ENCODE measurements at regions not wholly inside any gene's neighbourhood (a gene's known extent, or its start where the extent isn't known, plus 50 kb on each side); places are given as distances from the start of the nearest gene placed in this dataset.

- no peak overlapping the region for H3K4me3 ChIP-seq (ENCODE audit: control insufficient read depth, low read depth, low read length)
- DNase-seq (ENCODE audit: low read depth) = no peak
- no peak for TF ChIP-seq CTCF (IDR thresholded peaks at IDR 0.05; ENCODE audit: control insufficient read depth, insufficient read depth, low read depth, low read length, missing control alignments)
These were observed 154.7 kb downstream of the DACT1 start for GRCh38 chr14:58792416-58792815.

GRCh38 chr14:58793131-58793740 is 155.5 kb downstream of the DACT1 start:
- no peak overlapping the region for H3K4me3 ChIP-seq (ENCODE audit: control insufficient read depth, low read depth, low read length)
- no peak for DNase-seq (ENCODE audit: low read depth)
- no peak for TF ChIP-seq CTCF (IDR thresholded peaks at IDR 0.05; ENCODE audit: control insufficient read depth, insufficient read depth, low read depth, low read length, missing control alignments)

GRCh38 chr14:58794993-58795762 is 157.4 kb downstream of the DACT1 start:
- TF ChIP-seq CTCF (IDR thresholded peaks at IDR 0.05; ENCODE audit: control insufficient read depth, insufficient read depth, low read depth, low read length, missing control alignments) = no peak
- H3K4me3 ChIP-seq (ENCODE audit: control insufficient read depth, low read depth, low read length) = no peak overlapping the region
- DNase-seq (ENCODE audit: low read depth) = no peak

- TF ChIP-seq CTCF (IDR thresholded peaks at IDR 0.05; ENCODE audit: control insufficient read depth, insufficient read depth, low read depth, low read length, missing control alignments) = no peak
- no peak for DNase-seq (ENCODE audit: low read depth)
These were observed 158.7 kb downstream of the DACT1 start for GRCh38 chr14:58796242-58797009.

GRCh38 chr14:58797010-58797429 is 159.3 kb downstream of the DACT1 start:
- no peak overlapping the region for H3K4me3 ChIP-seq (ENCODE audit: control insufficient read depth, low read depth, low read length)
- TF ChIP-seq CTCF (IDR thresholded peaks at IDR 0.05; ENCODE audit: control insufficient read depth, insufficient read depth, low read depth, low read length, missing control alignments) = no peak
- DNase-seq (ENCODE audit: low read depth) = no peak

More at GRCh38 chr14:58796242-58797009, 158.7 kb downstream of the DACT1 start:
- no peak overlapping the region for H3K4me3 ChIP-seq (ENCODE audit: control insufficient read depth, low read depth, low read length)

GRCh38 chr14:58798173-58798572 is 160.4 kb downstream of the DACT1 start:
- TF ChIP-seq CTCF (IDR thresholded peaks at IDR 0.05; ENCODE audit: control insufficient read depth, insufficient read depth, low read depth, low read length, missing control alignments) = no peak
- DNase-seq (ENCODE audit: low read depth) = no peak
- no peak overlapping the region for H3K4me3 ChIP-seq (ENCODE audit: control insufficient read depth, low read depth, low read length)
